Right ventricle myocardium superior (tissue), 1 donor: ENCODE measurements at regions not wholly inside any gene's neighbourhood (a gene's known extent, or its start where the extent isn't known, plus 50 kb on each side); places are given as distances from the start of the nearest gene placed in this dataset.
A peak's percentile ranks its signal among the peaks of the same experiment; 100 is the strongest.

Source experiments
- ATAC-seq: fragments of 200-7000 bp; cut with Tn5 transposase; one replicate; pipeline ENCODE4 v1.9.1; 2020; ENCODE audit warnings: mild to moderate bottlenecking; ENCODE audit not compliant: poor library complexity
- DNase-seq: peaks from one replicate; pipeline ENCODE4 v3.0.0-alpha.2; 2020
- intact Hi-C: fragments of 100-400 bp; cut with DNase I; formaldehyde crosslinking; loops from one replicate; pipeline ENCODE4 v1.11.2; 2022
- donor health status: DM: no; HTN: yes; CAD: no; lungs with severe emphysema.

GRCh38 chr10:31602541-31603234 is 283.7 kb downstream of the ZEB1 start:
- peak; percentile 90 for DNase-seq
- intact Hi-C loops, result loop anchor here (10.0 kb wide), 1 partner anchor 162 kb away; no protein-coding TSS in a partner anchor
- peak; percentile 82 for ATAC-seq

- DNase-seq (no peak), ATAC-seq (no peak)
- intact Hi-C loops, result loop anchor here (10.0 kb wide), 1 partner anchor 164 kb away; no protein-coding TSS in a partner anchor
Observed at GRCh38 chr10:31601136-31601535, 282.1 kb downstream of the ZEB1 start.

- DNase-seq, result no peak
- intact Hi-C loops, result loop anchor here (10.0 kb wide), 1 partner anchor 165 kb away; no protein-coding TSS in a partner anchor
- no peak for ATAC-seq
Observed at GRCh38 chr10:31599626-31600504, 280.8 kb downstream of the ZEB1 start.

GRCh38 chr10:31596765-31597164 is 277.7 kb downstream of the ZEB1 start:
- DNase-seq (no peak), ATAC-seq (no peak)
- intact Hi-C loops, result no loop called here

- intact Hi-C loops, result no loop called here
- DNase-seq (no peak), ATAC-seq (no peak)
Observed at GRCh38 chr10:31595992-31596391, 277.0 kb downstream of the ZEB1 start.

- no peak for ATAC-seq
- intact Hi-C loops, result no loop called here
- DNase-seq, result no peak
Observed at GRCh38 chr10:31594347-31594873, 275.4 kb downstream of the ZEB1 start.

- no peak for DNase-seq
- intact Hi-C loops, result no loop called here
- ATAC-seq, result no peak
Observed at GRCh38 chr10:31593124-31593523, 274.1 kb downstream of the ZEB1 start.

- intact Hi-C loops, result no loop called here
- ATAC-seq (no peak), DNase-seq (no peak)
Observed at GRCh38 chr10:31591569-31591968, 272.6 kb downstream of the ZEB1 start.

- no peak for ATAC-seq
- intact Hi-C loops, result no loop called here
- no peak for DNase-seq
Observed at GRCh38 chr10:31590023-31590800, 271.2 kb downstream of the ZEB1 start.

GRCh38 chr10:31587691-31588090 is 268.7 kb downstream of the ZEB1 start:
- intact Hi-C loops, result no loop called here
- ATAC-seq, result no peak
- no peak for DNase-seq

- intact Hi-C loops, result no loop called here
- no peak for ATAC-seq
- DNase-seq, result peak; percentile 60
Observed at GRCh38 chr10:31586723-31587638, 268.0 kb downstream of the ZEB1 start.

- intact Hi-C loops, result no loop called here
Observed at GRCh38 chr10:31584876-31585275, 265.9 kb downstream of the ZEB1 start.

GRCh38 chr10:31584098-31584631 is 265.1 kb downstream of the ZEB1 start:
- ATAC-seq, result no peak
- DNase-seq, result no peak
- intact Hi-C loops, result no loop called here

More at GRCh38 chr10:31584876-31585275, 265.9 kb downstream of the ZEB1 start:
- ATAC-seq, result no peak
- DNase-seq, result no peak

GRCh38 chr10:31583293-31583692 is 264.3 kb downstream of the ZEB1 start:
- no peak for DNase-seq
- intact Hi-C loops, result no loop called here
- peak; percentile 54 for ATAC-seq

- intact Hi-C loops, result no loop called here
- ATAC-seq (peak; percentile 78), DNase-seq (peak; percentile 48)
Observed at GRCh38 chr10:31582365-31583052, 263.5 kb downstream of the ZEB1 start.

- no peak for DNase-seq
- intact Hi-C loops, result no loop called here
- ATAC-seq, result peak; percentile 65
Observed at GRCh38 chr10:31581741-31582323, 262.8 kb downstream of the ZEB1 start.

GRCh38 chr10:31580646-31581045 is 261.6 kb downstream of the ZEB1 start:
- intact Hi-C loops, result no loop called here
- peak; percentile 53 for DNase-seq
- peak; percentile 30 for ATAC-seq
